ENCODE measurements at regions not wholly inside any gene's neighbourhood (a gene's known extent, or its start where the extent isn't known, plus 50 kb on each side); places are given as distances from the start of the nearest gene placed in this dataset.

Small RNAs in the stretch of these regions (small RNA-seq; reads per million reads assigned to genes)
- gene UQCRHP3 = 0 reads per million in 6 experiments
